AG09319 (cell line): ENCODE measurements at regions not wholly inside any gene's neighbourhood (a gene's known extent, or its start where the extent isn't known, plus 50 kb on each side); places are given as distances from the start of the nearest gene placed in this dataset.

ENCODE experiments used
- DNase-seq: peaks from one replicate; pipeline ENCODE4 v3.0.0-alpha.2; 2010; ENCODE audit warnings: low read depth; ENCODE audit errors: extremely low read depth
- TF ChIP-seq, protein P1 (sequence below): IDR thresholded peaks from 2 replicates; pipeline ENCODE4 v1.5.1; 2011; ENCODE audit warnings: low read depth, mild to moderate bottlenecking, inconsistent platforms, low read length, moderate library complexity

DNA sequence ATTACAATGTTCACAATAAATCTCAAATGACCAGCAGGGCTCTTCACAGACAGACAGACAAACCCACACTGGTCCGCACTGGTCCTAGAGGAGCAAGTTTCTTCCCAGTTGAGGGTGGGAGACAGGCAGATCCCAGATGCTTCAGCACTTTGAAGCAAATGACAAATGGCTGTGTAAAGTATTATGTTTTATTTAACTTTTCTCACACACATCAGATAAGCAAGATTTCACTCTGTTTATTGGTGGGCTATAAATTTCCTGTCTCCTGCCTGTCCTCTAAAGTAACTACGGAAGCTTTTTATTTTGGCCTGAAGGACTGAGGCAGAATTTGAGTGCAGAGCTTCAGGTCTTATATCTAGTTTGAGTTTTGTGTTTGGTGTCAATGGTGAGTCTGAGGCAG lies 174.7 kb upstream of the MTNR1B start:
- TF ChIP-seq, protein P1, sequence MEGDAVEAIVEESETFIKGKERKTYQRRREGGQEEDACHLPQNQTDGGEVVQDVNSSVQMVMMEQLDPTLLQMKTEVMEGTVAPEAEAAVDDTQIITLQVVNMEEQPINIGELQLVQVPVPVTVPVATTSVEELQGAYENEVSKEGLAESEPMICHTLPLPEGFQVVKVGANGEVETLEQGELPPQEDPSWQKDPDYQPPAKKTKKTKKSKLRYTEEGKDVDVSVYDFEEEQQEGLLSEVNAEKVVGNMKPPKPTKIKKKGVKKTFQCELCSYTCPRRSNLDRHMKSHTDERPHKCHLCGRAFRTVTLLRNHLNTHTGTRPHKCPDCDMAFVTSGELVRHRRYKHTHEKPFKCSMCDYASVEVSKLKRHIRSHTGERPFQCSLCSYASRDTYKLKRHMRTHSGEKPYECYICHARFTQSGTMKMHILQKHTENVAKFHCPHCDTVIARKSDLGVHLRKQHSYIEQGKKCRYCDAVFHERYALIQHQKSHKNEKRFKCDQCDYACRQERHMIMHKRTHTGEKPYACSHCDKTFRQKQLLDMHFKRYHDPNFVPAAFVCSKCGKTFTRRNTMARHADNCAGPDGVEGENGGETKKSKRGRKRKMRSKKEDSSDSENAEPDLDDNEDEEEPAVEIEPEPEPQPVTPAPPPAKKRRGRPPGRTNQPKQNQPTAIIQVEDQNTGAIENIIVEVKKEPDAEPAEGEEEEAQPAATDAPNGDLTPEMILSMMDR = no peak
- no peak for DNase-seq

- no peak for DNase-seq
- TF ChIP-seq, protein P1 = no peak
Observed at GRCh38 chr11:92796744-92797143, 172.7 kb upstream of the MTNR1B start.

GRCh38 chr11:92797874-92798273 lies 171.6 kb upstream of the MTNR1B start:
- TF ChIP-seq, protein P1 = no peak

DNA sequence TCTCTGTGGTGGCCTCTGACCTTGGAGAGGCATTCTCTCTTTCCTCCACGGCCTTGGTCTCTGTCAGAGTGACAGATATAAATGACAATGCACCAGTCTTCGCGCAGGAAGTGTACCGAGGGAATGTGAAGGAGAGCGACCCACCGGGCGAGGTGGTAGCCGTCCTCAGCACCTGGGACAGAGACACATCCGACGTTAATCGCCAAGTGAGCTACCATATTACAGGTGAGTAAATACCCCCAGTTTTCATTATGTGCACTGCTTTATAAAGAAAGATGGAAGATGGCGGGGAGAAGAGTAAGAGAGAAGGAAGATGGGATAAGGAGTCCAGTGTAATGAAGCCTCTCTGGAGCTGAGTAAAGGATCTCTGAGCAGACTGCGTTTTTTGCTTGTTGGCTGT lies 167.8 kb upstream of the MTNR1B start:
- TF ChIP-seq, protein P1 = no peak
- no peak for DNase-seq

More at GRCh38 chr11:92797874-92798273, 171.6 kb upstream of the MTNR1B start:
- DNase-seq = no peak

DNA sequence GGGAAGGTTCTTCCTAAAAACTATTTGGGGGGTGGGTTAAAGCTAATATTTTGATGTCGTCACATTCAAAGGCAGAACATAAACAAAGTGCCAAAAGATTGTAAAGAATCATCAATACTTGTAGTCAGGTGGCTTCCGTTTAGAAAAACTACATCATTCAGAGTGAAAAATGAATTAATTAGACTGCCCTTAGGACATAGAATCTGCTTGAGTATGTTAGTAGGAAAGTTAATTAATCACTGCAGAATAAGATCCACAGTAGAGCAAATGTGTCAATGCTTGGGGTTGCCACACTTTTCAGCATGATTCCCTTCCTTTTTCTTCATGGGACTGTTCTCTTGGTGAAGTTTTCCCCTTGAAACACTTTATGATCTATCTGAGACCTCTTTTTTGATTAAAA lies 166.8 kb upstream of the MTNR1B start:
- no peak for DNase-seq
- TF ChIP-seq, protein P1 = no peak

- TF ChIP-seq, protein P1 = no peak
- DNase-seq = no peak
Observed at GRCh38 chr11:92803391-92803790, 166.1 kb upstream of the MTNR1B start.

- TF ChIP-seq, protein P1 = no peak
- no peak for DNase-seq
Observed at GRCh38 chr11:92804388-92804966, 165.0 kb upstream of the MTNR1B start.
